ENCODE measurements at regions not wholly inside any gene's neighbourhood (a gene's known extent, or its start where the extent isn't known, plus 50 kb on each side); places are given as distances from the start of the nearest gene placed in this dataset.

- Histone ChIP-seq H3K79me2 (ENCODE audit: control insufficient read depth, low read length) (no peaks in the 10 kb centered on the region), H3K36me3 (ENCODE audit: control insufficient read depth, low read length) (no peaks in the 10 kb centered on the region)
Measured at GRCh38 chr6:164370773-164371172, 938.6 kb downstream of the C6orf118 start.

GRCh38 chr6:164359441-164359840, 944.9 kb downstream of the QKI start:
- H3K4me2 ChIP-seq (ENCODE audit: low read length) = no peak overlapping the region
- H3K9me3 ChIP-seq (ENCODE audit: control insufficient read depth, insufficient read depth, low read length) = no peaks in the 10 kb centered on the region
- H4K20me1 ChIP-seq (ENCODE audit: control insufficient read depth, insufficient read depth, low read depth, low read length) = no peaks in the 10 kb centered on the region
- no peaks in the 10 kb centered on the region for H3F3A ChIP-seq (ENCODE audit: control insufficient read depth, insufficient read depth)
- no peaks in the 10 kb centered on the region for H3K79me2 ChIP-seq (ENCODE audit: control insufficient read depth, low read length)
- no peak overlapping the region for H3K27ac ChIP-seq (ENCODE audit: low read depth, low read length)
- H3K27me3 ChIP-seq (ENCODE audit: control insufficient read depth, low read length) = no peaks in the 10 kb centered on the region
- no peaks in the 10 kb centered on the region for H3K36me3 ChIP-seq (ENCODE audit: control insufficient read depth, low read length)
- H3K4me1 ChIP-seq (ENCODE audit: control insufficient read depth, low read length) = no peaks in the 10 kb centered on the region
- no peaks in the 10 kb centered on the region for H3K9me2 ChIP-seq (replicated peaks; ENCODE audit: control insufficient read depth, low read length)
- H3K4me3 ChIP-seq (ENCODE audit: low read length) = no peak overlapping the region
- TF ChIP-seq CTCF (IDR thresholded peaks at IDR 0.05; ENCODE audit: low read depth, low read length, poor library complexity, severe bottlenecking) = no peak

More at GRCh38 chr6:164370773-164371172, 938.6 kb downstream of the C6orf118 start:
- Histone ChIP-seq H4K20me1 (ENCODE audit: control insufficient read depth, insufficient read depth, low read depth, low read length) (no peaks in the 10 kb centered on the region), H3K4me3 (ENCODE audit: low read length) (no peak overlapping the region), H3K4me2 (ENCODE audit: low read length) (no peak overlapping the region), H3K9me3 (ENCODE audit: control insufficient read depth, insufficient read depth, low read length) (no peaks in the 10 kb centered on the region), H3K27ac (ENCODE audit: low read depth, low read length) (no peak overlapping the region), H3K9me2 (replicated peaks; ENCODE audit: control insufficient read depth, low read length) (no peaks in the 10 kb centered on the region), H3F3A (ENCODE audit: control insufficient read depth, insufficient read depth) (no peaks in the 10 kb centered on the region), H3K27me3 (ENCODE audit: control insufficient read depth, low read length) (no peaks in the 10 kb centered on the region), H3K4me1 (ENCODE audit: control insufficient read depth, low read length) (no peaks in the 10 kb centered on the region)
- TF ChIP-seq CTCF (IDR thresholded peaks at IDR 0.05; ENCODE audit: low read depth, low read length, poor library complexity, severe bottlenecking) (no peak), EZH2phosphoT487 (IDR thresholded peaks at IDR 0.05; ENCODE audit: borderline replicate concordance, low read length) (no peak)

GRCh38 chr6:164359036-164359435, 944.5 kb downstream of the QKI start:
- no peaks in the 10 kb centered on the region for H3F3A ChIP-seq (ENCODE audit: control insufficient read depth, insufficient read depth)
- H3K27me3 ChIP-seq (ENCODE audit: control insufficient read depth, low read length) = no peaks in the 10 kb centered on the region
- no peak overlapping the region for H3K27ac ChIP-seq (ENCODE audit: low read depth, low read length)
- H3K9me2 ChIP-seq (replicated peaks; ENCODE audit: control insufficient read depth, low read length) = no peaks in the 10 kb centered on the region
- no peaks in the 10 kb centered on the region for H3K36me3 ChIP-seq (ENCODE audit: control insufficient read depth, low read length)
- H3K9me3 ChIP-seq (ENCODE audit: control insufficient read depth, insufficient read depth, low read length) = no peaks in the 10 kb centered on the region
- H3K4me1 ChIP-seq (ENCODE audit: control insufficient read depth, low read length) = no peaks in the 10 kb centered on the region
- no peaks in the 10 kb centered on the region for H4K20me1 ChIP-seq (ENCODE audit: control insufficient read depth, insufficient read depth, low read depth, low read length)
- TF ChIP-seq CTCF (IDR thresholded peaks at IDR 0.05; ENCODE audit: low read depth, low read length, poor library complexity, severe bottlenecking) (no peak), EZH2phosphoT487 (IDR thresholded peaks at IDR 0.05; ENCODE audit: borderline replicate concordance, low read length) (no peak)
- H3K4me3 ChIP-seq (ENCODE audit: low read length) = no peak overlapping the region
- no peaks in the 10 kb centered on the region for H3K79me2 ChIP-seq (ENCODE audit: control insufficient read depth, low read length)
- no peak overlapping the region for H3K4me2 ChIP-seq (ENCODE audit: low read length)

- Histone ChIP-seq H3K4me2 (ENCODE audit: low read length) (no peak overlapping the region), H3K9me2 (replicated peaks; ENCODE audit: control insufficient read depth, low read length) (no peaks in the 10 kb centered on the region), H3K4me1 (ENCODE audit: control insufficient read depth, low read length) (no peaks in the 10 kb centered on the region), H3F3A (ENCODE audit: control insufficient read depth, insufficient read depth) (no peaks in the 10 kb centered on the region), H3K9me3 (ENCODE audit: control insufficient read depth, insufficient read depth, low read length) (no peaks in the 10 kb centered on the region), H3K79me2 (ENCODE audit: control insufficient read depth, low read length) (no peaks in the 10 kb centered on the region), H3K27me3 (ENCODE audit: control insufficient read depth, low read length) (no peaks in the 10 kb centered on the region), H3K27ac (ENCODE audit: low read depth, low read length) (no peak overlapping the region), H4K20me1 (ENCODE audit: control insufficient read depth, insufficient read depth, low read depth, low read length) (no peaks in the 10 kb centered on the region), H3K4me3 (ENCODE audit: low read length) (no peak overlapping the region), H3K36me3 (ENCODE audit: control insufficient read depth, low read length) (no peaks in the 10 kb centered on the region)
- no peak for TF ChIP-seq EZH2phosphoT487 (IDR thresholded peaks at IDR 0.05; ENCODE audit: borderline replicate concordance, low read length)
Measured at GRCh38 chr6:164356814-164357213, 942.3 kb downstream of the QKI start.
